Liver (tissue), 3 donors: ENCODE measurements at regions not wholly inside any gene's neighbourhood (a gene's known extent, or its start where the extent isn't known, plus 50 kb on each side); places are given as distances from the start of the nearest gene placed in this dataset.

ENCODE experiments used
- EGR1 ChIP-seq, 2 donors: IDR thresholded peaks; 2 replicates each; pipeline ENCODE4 v1.6.1; 2016 to 2018; ENCODE audit warnings: antibody characterized with exemption in 2 of 2, low read depth in 2 of 2
- JUND ChIP-seq, 2 donors: IDR thresholded peaks; 2 replicates each; pipeline ENCODE4 v1.6.1; 2016; ENCODE audit warnings: antibody characterized with exemption in 2 of 2
- SP1 ChIP-seq: IDR thresholded peaks from 2 replicates; pipeline ENCODE4 v1.6.1; 2018; ENCODE audit warnings: antibody characterized with exemption, mild to moderate bottlenecking
- TAF1 ChIP-seq: conservative IDR thresholded peaks from 2 replicates; pipeline ENCODE4 v1.6.1; 2016; ENCODE audit warnings: antibody characterized with exemption, mild to moderate bottlenecking
- TF ChIP-seq, protein P1 (sequence below): fragments of 150-350 bp; IDR thresholded peaks from 2 replicates; pipeline ENCODE4 v1.5.1; 2017; ENCODE audit warnings: improper control_type of control experiment, low read depth, low read length; ENCODE audit not compliant: missing input control
- TF ChIP-seq, protein P2 (sequence below): IDR thresholded peaks from 2 replicates; pipeline ENCODE4 v1.6.1; 2016; ENCODE audit warnings: antibody characterized with exemption, mild to moderate bottlenecking
- donor health status: healthy.
- donor health status: healthy.

DNA sequence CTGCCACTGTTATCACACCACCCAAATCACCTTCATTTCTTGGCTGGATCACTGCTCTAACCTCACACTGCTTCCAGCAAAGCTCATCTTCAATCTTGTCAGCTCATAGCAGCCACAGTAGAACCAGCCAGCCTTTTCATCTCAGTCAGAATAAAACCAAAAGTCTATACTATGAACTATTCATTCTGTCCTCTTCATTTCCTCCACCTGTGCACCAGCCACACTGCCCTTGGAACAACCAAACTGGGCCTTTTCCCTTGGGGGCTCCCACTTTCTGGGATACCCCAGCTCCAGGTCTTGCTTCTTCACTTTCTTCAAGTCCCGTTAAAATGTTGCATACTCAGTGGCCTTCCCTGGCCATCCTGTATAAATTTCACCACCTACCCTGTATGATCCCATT, 234.4 kb upstream of the DAAM1 start:
- TF ChIP-seq, protein P1, sequence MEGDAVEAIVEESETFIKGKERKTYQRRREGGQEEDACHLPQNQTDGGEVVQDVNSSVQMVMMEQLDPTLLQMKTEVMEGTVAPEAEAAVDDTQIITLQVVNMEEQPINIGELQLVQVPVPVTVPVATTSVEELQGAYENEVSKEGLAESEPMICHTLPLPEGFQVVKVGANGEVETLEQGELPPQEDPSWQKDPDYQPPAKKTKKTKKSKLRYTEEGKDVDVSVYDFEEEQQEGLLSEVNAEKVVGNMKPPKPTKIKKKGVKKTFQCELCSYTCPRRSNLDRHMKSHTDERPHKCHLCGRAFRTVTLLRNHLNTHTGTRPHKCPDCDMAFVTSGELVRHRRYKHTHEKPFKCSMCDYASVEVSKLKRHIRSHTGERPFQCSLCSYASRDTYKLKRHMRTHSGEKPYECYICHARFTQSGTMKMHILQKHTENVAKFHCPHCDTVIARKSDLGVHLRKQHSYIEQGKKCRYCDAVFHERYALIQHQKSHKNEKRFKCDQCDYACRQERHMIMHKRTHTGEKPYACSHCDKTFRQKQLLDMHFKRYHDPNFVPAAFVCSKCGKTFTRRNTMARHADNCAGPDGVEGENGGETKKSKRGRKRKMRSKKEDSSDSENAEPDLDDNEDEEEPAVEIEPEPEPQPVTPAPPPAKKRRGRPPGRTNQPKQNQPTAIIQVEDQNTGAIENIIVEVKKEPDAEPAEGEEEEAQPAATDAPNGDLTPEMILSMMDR: no peak
- TF ChIP-seq, protein P2, sequence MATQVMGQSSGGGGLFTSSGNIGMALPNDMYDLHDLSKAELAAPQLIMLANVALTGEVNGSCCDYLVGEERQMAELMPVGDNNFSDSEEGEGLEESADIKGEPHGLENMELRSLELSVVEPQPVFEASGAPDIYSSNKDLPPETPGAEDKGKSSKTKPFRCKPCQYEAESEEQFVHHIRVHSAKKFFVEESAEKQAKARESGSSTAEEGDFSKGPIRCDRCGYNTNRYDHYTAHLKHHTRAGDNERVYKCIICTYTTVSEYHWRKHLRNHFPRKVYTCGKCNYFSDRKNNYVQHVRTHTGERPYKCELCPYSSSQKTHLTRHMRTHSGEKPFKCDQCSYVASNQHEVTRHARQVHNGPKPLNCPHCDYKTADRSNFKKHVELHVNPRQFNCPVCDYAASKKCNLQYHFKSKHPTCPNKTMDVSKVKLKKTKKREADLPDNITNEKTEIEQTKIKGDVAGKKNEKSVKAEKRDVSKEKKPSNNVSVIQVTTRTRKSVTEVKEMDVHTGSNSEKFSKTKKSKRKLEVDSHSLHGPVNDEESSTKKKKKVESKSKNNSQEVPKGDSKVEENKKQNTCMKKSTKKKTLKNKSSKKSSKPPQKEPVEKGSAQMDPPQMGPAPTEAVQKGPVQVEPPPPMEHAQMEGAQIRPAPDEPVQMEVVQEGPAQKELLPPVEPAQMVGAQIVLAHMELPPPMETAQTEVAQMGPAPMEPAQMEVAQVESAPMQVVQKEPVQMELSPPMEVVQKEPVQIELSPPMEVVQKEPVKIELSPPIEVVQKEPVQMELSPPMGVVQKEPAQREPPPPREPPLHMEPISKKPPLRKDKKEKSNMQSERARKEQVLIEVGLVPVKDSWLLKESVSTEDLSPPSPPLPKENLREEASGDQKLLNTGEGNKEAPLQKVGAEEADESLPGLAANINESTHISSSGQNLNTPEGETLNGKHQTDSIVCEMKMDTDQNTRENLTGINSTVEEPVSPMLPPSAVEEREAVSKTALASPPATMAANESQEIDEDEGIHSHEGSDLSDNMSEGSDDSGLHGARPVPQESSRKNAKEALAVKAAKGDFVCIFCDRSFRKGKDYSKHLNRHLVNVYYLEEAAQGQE: no peak
- TF ChIP-seq JUND (IDR thresholded peaks at IDR 0.05) (no peak), TAF1 (no peak), EGR1 (IDR thresholded peaks at IDR 0.05; ENCODE audit: low read depth in 2 of 2) (no peak), SP1 (no peak)
